ENCODE measurements at regions not wholly inside any gene's neighbourhood (a gene's known extent, or its start where the extent isn't known, plus 50 kb on each side); places are given as distances from the start of the nearest gene placed in this dataset.
"Not testable (repeated sequence)": the region's sequence is repeated elsewhere in the genome, so short reads cannot be mapped to it uniquely, and the experiment has no call there.

DNA sequence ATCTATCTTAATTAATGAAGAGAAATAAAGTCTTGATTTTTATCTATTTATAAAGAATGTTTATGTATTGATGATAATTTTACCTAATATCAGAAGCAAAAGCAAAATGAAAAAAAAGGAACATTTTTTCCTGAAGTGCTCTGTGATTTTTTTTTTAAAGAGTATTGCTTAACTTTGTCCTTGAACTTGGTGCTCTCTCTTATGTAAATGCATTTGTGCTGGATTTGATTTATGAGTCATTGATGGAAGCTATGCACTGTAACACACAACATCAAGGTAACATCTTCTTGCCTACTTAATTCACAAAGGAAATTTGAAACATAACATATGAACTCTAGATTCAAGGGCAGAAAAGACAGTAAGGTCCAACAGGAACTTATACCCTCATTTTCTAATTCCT lies 312.9 kb upstream of the CDH19 start:
- no peaks in the 10 kb centered on the region for H3K4me1 Mint-ChIP-seq
- H3K27me3 Mint-ChIP-seq, result no peaks in the 10 kb centered on the region
- no peaks in the 10 kb centered on the region for H3K36me3 Mint-ChIP-seq
- H3K9me3 Mint-ChIP-seq, result no peaks in the 10 kb centered on the region
- no peak overlapping the region for H3K4me3 Mint-ChIP-seq
- no peak overlapping the region for H3K27ac Mint-ChIP-seq

DNA sequence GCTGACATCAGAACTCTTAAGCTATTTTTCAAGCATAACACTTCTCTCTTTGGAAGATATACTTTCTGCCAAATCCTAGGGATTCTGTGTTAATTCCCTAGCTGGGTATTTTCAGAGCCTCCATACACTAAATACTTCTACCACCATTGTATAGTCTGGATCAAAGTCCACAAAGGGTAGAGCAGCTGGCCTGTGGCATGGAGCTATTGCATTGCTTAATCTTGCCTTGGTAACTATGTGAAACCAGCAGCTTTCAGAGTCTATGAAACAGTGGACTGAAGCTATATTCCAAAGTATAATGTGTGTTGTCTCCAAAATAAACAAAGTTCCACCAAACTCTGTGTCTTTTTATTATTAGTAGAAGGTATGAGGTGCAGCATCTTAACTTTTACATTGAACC lies 296.9 kb upstream of the CDH19 start:
- no peaks in the 10 kb centered on the region for H3K36me3 Mint-ChIP-seq
- no peaks in the 10 kb centered on the region for H3K9me3 Mint-ChIP-seq
- no peaks in the 10 kb centered on the region for H3K4me1 Mint-ChIP-seq
- H3K27me3 Mint-ChIP-seq, result no peaks in the 10 kb centered on the region
- no peak overlapping the region for H3K27ac Mint-ChIP-seq
- H3K4me3 Mint-ChIP-seq, result no peak overlapping the region

GRCh38 chr18:66895631-66896030 lies 291.7 kb upstream of the CDH19 start:
- no peaks in the 10 kb centered on the region for H3K36me3 Mint-ChIP-seq
- H3K9me3 Mint-ChIP-seq, result no peaks in the 10 kb centered on the region
- H3K4me3 Mint-ChIP-seq, result no peak overlapping the region
- no peaks in the 10 kb centered on the region for H3K4me1 Mint-ChIP-seq
- no peaks in the 10 kb centered on the region for H3K27me3 Mint-ChIP-seq
- H3K27ac Mint-ChIP-seq, result no peak overlapping the region

- Mint-ChIP-seq H3K9me3 (peaks cover 1% of the 10 kb centered on the region), H3K36me3 (no peaks in the 10 kb centered on the region), H3K4me3 (no peak overlapping the region), H3K27me3 (no peaks in the 10 kb centered on the region), H3K4me1 (no peaks in the 10 kb centered on the region), H3K27ac (no peak overlapping the region)
These were observed 291.0 kb upstream of the CDH19 start for GRCh38 chr18:66894851-66895250.

GRCh38 chr18:66892388-66892787 lies 288.5 kb upstream of the CDH19 start:
- H3K27ac Mint-ChIP-seq, H3K4me3 Mint-ChIP-seq, H3K4me1 Mint-ChIP-seq, H3K9me3 Mint-ChIP-seq, H3K27me3 Mint-ChIP-seq, H3K36me3 Mint-ChIP-seq: not testable (repeated sequence)

DNA sequence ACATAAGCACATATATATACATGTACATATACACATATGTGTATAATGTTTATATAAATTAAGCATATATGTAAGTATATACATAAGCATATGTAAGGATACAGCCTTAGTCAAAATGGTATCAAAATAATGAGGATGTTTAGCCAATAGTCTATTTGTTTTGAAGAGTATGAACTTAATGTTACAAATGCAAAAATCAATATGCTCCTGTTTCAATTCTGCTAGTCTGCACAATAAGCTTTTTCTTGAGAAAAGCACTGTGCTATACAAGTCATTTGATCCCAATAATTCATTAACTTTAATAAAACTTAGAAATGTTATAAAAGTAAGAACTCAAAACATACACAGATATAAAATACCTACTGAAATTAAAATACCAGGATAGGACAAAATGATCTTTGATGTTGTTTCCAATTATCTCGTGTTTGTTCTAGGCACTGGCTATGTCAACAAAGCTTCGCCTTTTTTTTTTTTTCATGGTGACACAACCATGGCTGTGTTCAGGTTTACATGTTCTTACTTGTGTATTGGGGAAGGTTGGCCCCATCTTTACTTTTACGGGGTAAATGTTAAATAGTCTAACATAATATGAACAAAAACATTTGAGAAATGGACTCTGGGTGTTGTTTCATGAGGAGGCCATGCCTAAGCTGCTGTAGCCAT lies 271.1 kb upstream of the CDH19 start:
- no peaks in the 10 kb centered on the region for H3K9me3 Mint-ChIP-seq
- no peaks in the 10 kb centered on the region for H3K4me1 Mint-ChIP-seq
- H3K27me3 Mint-ChIP-seq, result no peaks in the 10 kb centered on the region
- H3K27ac Mint-ChIP-seq, result no peak overlapping the region
- no peak overlapping the region for H3K4me3 Mint-ChIP-seq
- no peaks in the 10 kb centered on the region for H3K36me3 Mint-ChIP-seq

DNA sequence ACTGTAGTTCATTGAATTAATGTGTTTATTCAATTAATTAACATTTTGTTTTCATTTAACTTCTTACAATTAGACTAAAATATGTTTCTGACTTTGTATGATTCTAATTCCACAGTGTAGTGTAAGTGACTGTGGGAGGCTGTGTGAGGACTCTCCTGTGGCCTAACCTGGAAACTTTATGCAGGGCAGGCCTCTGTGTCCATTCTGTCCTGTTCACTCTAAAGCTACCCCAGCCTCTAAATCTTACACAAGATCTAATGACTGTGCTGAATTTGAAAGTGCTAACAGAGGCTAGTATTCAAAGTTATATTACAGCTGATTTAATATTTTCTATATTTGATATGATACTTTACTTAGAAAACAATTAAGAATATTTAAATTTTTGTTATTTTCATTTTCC lies 270.5 kb upstream of the CDH19 start:
- no peaks in the 10 kb centered on the region for H3K36me3 Mint-ChIP-seq
- no peak overlapping the region for H3K4me3 Mint-ChIP-seq

DNA sequence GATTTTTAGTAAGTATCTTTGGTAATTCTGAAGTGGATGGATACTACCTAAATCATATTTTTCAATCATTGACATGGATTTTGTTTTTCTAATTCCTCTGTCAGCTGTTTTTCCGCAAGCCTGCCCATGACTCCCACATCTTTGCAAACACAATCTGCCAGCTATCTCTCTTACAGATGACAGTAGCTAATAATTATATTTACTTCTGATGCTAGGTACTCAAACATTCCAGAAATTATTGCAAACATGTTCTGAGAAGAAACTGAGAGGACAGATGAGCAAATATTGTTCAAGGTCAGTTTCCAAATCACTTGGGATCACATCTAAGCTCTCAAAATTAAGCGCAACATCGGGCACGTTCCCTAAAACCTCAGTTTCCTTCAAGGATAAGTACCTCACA lies 270.0 kb upstream of the CDH19 start:
- Mint-ChIP-seq H3K36me3 (no peaks in the 10 kb centered on the region), H3K4me3 (no peak overlapping the region), H3K27me3 (no peaks in the 10 kb centered on the region), H3K9me3 (no peaks in the 10 kb centered on the region), H3K4me1 (no peaks in the 10 kb centered on the region), H3K27ac (no peak overlapping the region)

More for the DNA sequence above, 270.5 kb upstream of the CDH19 start:
- Mint-ChIP-seq H3K9me3 (no peaks in the 10 kb centered on the region), H3K27ac (no peak overlapping the region), H3K4me1 (no peaks in the 10 kb centered on the region), H3K27me3 (no peaks in the 10 kb centered on the region)

GRCh38 chr18:66872277-66872676 lies 268.4 kb upstream of the CDH19 start:
- H3K4me1 Mint-ChIP-seq, result no peaks in the 10 kb centered on the region
- H3K36me3 Mint-ChIP-seq, result no peaks in the 10 kb centered on the region
- no peak overlapping the region for H3K27ac Mint-ChIP-seq
- no peaks in the 10 kb centered on the region for H3K27me3 Mint-ChIP-seq
- H3K9me3 Mint-ChIP-seq, result no peaks in the 10 kb centered on the region
- no peak overlapping the region for H3K4me3 Mint-ChIP-seq

GRCh38 chr18:66867653-66868052 lies 263.8 kb upstream of the CDH19 start:
- H3K36me3 Mint-ChIP-seq, result no peaks in the 10 kb centered on the region
- no peaks in the 10 kb centered on the region for H3K27me3 Mint-ChIP-seq
- H3K9me3 Mint-ChIP-seq, result peaks cover 7% of the 10 kb centered on the region
- no peaks in the 10 kb centered on the region for H3K4me1 Mint-ChIP-seq
- H3K4me3 Mint-ChIP-seq, result no peak overlapping the region
- H3K27ac Mint-ChIP-seq, result no peak overlapping the region

DNA sequence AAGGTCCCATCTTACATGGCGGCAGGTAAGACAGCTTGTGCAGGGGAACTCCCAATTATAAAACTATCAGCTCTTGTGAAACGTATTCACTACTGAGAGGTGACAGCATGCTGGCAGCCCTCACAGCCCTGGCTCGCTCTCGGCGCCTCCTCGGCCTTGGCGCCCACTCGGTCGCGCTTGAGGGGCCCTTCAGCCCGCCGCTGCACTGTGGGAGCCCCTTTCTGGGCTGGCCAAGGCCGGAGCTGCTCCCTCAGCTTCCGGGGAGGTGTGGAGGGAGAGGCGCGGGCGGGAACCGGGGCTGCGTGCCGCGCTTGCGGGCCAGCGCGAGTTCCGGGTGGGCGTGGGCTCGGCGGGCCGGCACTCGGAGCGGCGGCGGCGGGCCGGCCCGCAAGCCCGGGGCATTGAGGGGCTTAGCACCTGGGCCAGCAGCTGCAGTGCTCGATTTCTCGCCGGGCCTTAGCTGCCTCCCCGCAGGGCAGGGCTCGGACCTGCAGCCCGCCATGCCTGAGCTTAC lies 262.6 kb upstream of the CDH19 start:
- H3K9me3 Mint-ChIP-seq, H3K27me3 Mint-ChIP-seq, H3K4me3 Mint-ChIP-seq, H3K4me1 Mint-ChIP-seq, H3K27ac Mint-ChIP-seq, H3K36me3 Mint-ChIP-seq: not testable (repeated sequence)

DNA sequence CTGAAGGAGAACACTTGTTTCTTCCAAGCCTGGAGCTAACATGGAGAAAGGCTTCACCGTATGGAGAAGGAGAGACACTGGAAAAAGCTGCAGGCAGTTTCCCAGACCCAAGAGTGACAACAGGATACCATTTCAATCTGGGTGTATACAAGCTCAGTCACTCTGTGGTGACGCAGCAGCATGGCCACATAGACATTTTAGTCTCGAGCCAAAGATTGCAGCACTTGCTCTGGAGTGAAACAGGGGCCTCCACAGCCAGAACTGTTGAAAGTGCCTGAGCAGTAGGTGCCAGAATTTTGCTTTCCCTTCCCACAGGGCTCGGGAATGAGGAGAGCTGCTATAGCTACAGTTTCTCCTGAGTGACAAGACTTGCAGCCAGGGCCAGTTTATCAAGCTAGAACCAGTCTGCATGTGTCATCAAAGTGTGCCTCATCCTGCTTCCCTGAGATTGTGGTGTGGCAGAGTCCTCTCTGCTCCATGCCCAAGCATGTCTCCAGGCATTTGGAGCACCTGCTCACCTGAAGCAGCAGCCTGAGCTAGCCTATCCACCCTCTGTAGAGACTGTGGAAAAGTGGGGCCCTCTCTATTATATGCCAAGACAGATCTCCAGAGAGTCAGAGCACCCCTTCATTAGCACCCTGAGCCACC lies 234.6 kb upstream of the CDH19 start:
- H3K4me1 Mint-ChIP-seq, result no peaks in the 10 kb centered on the region
- no peaks in the 10 kb centered on the region for H3K36me3 Mint-ChIP-seq
- no peaks in the 10 kb centered on the region for H3K27me3 Mint-ChIP-seq

DNA sequence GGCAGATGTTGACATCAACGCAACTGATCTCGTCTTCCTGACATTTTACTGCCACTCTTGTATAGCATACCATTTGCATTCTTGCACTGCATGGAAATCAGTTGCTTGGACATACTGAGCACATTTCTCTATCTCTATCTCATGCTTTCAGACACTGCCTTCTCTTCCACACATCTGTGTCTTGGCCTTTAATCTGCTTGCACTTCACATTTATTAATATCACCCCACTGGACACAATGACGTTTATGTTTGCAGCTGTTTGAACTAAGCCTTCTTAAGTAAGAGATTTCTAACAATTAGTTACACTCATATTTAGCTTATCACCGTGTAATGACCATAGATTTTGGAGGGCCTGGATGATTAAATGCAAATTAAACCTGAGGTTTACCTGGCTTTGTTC lies 229.8 kb upstream of the CDH19 start:
- Mint-ChIP-seq H3K27ac (no peak overlapping the region), H3K4me3 (no peak overlapping the region), H3K27me3 (no peaks in the 10 kb centered on the region), H3K4me1 (no peaks in the 10 kb centered on the region), H3K9me3 (no peaks in the 10 kb centered on the region), H3K36me3 (no peaks in the 10 kb centered on the region)

More for the DNA sequence above, 234.6 kb upstream of the CDH19 start:
- Mint-ChIP-seq H3K4me3 (no peak overlapping the region), H3K9me3 (no peaks in the 10 kb centered on the region), H3K27ac (no peak overlapping the region)

DNA sequence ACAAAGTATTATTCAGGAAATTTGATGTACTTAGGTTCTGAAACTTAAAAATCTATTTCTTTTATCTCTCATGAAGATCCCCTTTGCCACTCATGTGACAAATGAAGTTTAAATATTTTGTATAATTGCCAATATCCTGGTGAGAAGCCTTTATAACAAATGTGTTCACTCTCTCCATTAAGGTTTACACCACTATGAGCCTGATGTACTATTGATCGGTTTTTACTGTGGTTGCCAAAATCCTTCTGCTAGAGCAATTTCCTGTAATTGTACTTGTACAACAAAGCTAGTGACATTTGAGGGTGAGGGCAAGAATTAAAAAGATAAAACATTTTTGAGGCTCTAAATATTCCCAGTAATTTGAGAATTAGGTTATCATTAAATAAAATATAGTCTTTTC lies 222.3 kb upstream of the CDH19 start:
- Mint-ChIP-seq H3K36me3 (no peaks in the 10 kb centered on the region), H3K4me1 (no peaks in the 10 kb centered on the region), H3K27ac (no peak overlapping the region), H3K9me3 (peaks cover 6% of the 10 kb centered on the region), H3K4me3 (no peak overlapping the region), H3K27me3 (no peaks in the 10 kb centered on the region)

DNA sequence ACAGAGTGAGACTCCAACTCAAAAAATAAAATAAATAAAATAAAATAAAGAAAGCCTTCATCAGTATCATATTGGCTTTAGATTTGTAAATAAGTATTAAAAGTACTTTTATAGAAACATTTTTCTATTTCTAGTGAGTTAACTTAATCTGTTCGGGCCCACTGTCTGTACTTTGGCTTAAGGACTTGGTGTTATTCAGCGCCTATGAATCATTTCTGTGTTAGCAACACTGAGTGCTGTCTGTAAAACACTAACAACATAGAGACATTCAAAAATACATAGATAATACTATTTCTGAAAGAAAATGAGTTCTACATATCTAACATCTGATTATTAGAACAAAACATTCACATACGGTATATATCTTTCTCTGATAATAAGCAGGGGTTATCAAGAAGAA lies 221.5 kb upstream of the CDH19 start:
- H3K4me3 Mint-ChIP-seq, result no peak overlapping the region
- H3K27ac Mint-ChIP-seq, result no peak overlapping the region
- H3K4me1 Mint-ChIP-seq, result no peaks in the 10 kb centered on the region
- peaks cover 8% of the 10 kb centered on the region for H3K9me3 Mint-ChIP-seq
- no peaks in the 10 kb centered on the region for H3K36me3 Mint-ChIP-seq
- no peaks in the 10 kb centered on the region for H3K27me3 Mint-ChIP-seq

DNA sequence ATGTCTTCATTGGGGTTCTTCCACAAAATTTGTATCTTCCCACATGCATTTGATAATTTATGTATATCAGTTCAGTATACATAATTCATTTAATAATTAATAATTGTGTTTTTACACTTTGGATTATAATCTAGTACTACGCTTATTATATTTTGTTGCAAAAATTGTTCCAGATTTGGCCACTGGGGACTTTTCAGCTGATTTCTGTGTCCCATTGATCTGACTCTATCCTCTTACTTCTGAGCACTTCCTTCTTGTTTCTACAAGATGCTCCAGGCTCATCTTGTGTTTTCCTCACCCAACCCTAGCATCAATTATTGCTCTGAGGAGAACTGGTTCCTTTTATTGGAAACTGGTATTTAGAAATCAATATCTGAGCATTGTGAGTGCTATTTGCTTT lies 215.3 kb upstream of the CDH19 start:
- H3K36me3 Mint-ChIP-seq, result no peaks in the 10 kb centered on the region
- no peak overlapping the region for H3K27ac Mint-ChIP-seq
- no peaks in the 10 kb centered on the region for H3K4me1 Mint-ChIP-seq
- H3K9me3 Mint-ChIP-seq, result peaks cover 13% of the 10 kb centered on the region
- no peaks in the 10 kb centered on the region for H3K27me3 Mint-ChIP-seq
- H3K4me3 Mint-ChIP-seq, result no peak overlapping the region

DNA sequence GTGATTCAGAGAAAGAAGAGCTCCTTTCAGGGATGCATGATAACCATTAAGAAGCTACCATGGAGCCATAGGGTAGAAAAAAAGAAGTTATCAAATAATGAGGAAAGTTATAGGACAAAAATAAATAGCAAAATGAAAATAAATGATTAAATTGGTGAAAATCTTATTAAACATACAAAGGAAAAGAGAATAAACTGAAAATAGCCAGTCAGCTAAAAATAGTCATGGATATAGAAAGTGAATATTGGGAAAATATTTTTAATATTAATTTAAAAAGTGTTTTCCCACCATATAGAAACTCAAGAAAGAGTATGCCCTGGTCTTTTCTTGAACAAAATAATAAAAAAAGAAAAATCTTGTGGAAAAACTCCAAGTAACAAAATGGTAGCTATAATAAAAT lies 209.2 kb upstream of the CDH19 start:
- Mint-ChIP-seq H3K4me3 (no peak overlapping the region), H3K4me1 (no peaks in the 10 kb centered on the region), H3K9me3 (peaks cover 5% of the 10 kb centered on the region), H3K36me3 (no peaks in the 10 kb centered on the region), H3K27me3 (no peaks in the 10 kb centered on the region), H3K27ac (no peak overlapping the region)

All from activated naive CD4-positive, alpha-beta T cell treated with anti-CD3 and anti-CD28 coated beads, Interleukin-2, amount 50 U/mL, for 24 hours (primary cell).